LNCaP clone FGC (cell line): ENCODE measurements at regions not wholly inside any gene's neighbourhood (a gene's known extent, or its start where the extent isn't known, plus 50 kb on each side); places are given as distances from the start of the nearest gene placed in this dataset.
A peak's percentile ranks its signal among the peaks of the same experiment; 100 is the strongest.

Experiments used
- DNase-seq: peaks from one replicate; pipeline ENCODE4 v3.0.0-alpha.2; 2011; ENCODE audit warnings: low read depth
- H3K4me3 ChIP-seq: 2 replicates; pipeline ENCODE4 v1.5.1; 2011; ENCODE audit warnings: mild to moderate bottlenecking, low read depth, low read length, control low read depth
- TF ChIP-seq, protein P1 (sequence below): IDR thresholded peaks from 2 replicates; pipeline ENCODE4 v1.5.1; 2012; ENCODE audit warnings: mild to moderate bottlenecking; ENCODE audit not compliant: control insufficient read depth, insufficient read depth; ENCODE audit errors: extremely low read depth

DNA sequence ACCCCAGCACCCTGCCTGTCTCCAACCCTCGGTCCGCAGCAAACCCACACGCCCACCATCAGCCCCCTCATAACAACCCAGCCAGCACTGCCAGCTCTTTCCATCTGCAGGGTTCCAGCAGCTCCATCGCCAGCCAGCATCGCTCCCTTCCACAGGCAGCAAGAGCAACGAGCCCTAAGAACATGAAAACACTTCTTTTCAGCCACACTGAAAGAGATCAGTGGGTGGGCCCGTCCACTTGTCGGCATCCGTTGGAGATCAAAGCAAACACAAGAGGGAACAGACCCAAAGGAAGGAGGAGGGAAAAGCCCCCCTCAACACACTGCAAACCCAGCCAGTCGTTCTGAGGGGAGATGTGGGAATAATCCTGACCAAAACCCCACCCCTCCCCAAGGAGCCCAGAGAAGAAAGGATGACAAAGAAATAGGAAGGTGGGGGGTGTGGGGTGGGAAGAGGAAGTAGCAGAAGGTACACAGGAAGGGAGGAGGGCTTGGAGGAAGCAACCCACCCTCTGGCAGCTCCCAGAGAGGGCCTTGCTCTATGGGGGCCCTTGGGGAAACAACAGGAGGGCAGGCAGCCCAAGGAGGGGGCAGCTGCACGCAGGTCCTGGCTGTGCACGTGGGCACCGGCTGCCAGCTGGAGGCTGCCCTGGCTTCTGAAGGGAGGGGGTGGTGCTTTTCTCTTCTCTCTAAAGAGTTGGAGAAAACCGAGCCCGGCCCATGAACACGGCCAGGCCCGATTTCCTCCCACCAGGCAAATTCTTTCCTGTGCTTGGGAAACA lies 473.6 kb upstream of the PROK2 start:
- no peak for DNase-seq
- H3K4me3 ChIP-seq: no peak overlapping the region
- TF ChIP-seq, protein P1, sequence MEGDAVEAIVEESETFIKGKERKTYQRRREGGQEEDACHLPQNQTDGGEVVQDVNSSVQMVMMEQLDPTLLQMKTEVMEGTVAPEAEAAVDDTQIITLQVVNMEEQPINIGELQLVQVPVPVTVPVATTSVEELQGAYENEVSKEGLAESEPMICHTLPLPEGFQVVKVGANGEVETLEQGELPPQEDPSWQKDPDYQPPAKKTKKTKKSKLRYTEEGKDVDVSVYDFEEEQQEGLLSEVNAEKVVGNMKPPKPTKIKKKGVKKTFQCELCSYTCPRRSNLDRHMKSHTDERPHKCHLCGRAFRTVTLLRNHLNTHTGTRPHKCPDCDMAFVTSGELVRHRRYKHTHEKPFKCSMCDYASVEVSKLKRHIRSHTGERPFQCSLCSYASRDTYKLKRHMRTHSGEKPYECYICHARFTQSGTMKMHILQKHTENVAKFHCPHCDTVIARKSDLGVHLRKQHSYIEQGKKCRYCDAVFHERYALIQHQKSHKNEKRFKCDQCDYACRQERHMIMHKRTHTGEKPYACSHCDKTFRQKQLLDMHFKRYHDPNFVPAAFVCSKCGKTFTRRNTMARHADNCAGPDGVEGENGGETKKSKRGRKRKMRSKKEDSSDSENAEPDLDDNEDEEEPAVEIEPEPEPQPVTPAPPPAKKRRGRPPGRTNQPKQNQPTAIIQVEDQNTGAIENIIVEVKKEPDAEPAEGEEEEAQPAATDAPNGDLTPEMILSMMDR: no peak

DNA sequence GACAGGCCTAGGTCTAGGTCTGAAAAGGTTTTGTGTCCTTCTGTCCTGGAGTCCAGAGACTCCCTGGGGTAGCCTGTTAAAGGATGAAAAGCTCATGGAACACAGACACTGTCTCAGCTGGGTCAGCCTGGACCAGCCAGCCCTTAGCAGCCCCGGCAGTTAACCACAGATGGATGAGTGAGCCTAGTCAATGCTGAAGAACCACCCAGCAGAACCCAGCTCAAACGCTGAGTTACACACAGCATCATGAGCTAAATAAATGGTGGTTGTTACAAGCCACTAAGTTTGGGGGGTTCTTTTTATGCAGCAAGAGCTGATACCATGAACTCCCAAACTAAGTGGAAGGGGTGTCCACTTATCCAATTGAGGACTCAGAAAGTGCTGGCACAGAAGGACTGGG lies 472.8 kb upstream of the PROK2 start:
- no peak overlapping the region for H3K4me3 ChIP-seq
- no peak for DNase-seq
- TF ChIP-seq, protein P1: no peak

DNA sequence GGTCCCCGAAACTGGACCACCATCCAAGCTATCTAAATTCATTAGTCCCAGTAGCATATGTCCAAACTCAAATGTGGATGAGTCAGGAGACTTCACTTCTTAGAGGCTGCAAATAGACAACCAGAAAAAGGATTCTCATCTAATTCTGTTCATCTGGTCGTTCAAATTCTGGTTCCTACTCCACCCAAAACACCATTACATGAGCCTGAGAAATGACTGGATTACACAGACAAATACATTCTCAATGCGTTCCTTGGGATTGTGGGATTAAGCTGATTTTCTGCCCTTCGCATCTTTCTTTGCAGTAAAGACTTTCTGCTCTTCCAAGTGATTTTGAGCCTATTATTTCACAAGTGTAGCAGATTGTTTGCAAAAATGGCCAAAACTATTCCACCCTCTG lies 472.3 kb upstream of the PROK2 start:
- DNase-seq: no peak
- H3K4me3 ChIP-seq: no peak overlapping the region
- TF ChIP-seq, protein P1: no peak

DNA sequence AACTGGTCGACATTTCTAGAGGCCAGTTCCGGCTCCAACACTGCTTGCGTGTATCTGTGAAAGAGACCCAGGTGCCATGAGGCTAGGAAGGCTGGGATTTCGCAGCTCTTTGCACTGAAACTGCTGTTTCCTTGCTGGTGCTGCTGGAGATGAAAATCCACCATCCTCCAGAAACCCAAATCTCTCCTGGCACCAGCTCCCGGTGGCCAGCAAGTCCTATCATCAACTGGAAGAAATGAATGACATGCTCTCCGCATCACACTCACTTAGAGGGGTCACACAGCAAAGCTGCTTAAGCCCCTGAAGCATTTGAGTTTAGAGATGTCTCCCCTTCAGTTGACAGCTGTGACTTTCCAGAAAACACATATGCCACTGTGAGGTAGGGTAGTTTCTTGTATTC lies 471.8 kb upstream of the PROK2 start:
- no peak overlapping the region for H3K4me3 ChIP-seq
- TF ChIP-seq, protein P1: no peak
- DNase-seq: no peak

DNA sequence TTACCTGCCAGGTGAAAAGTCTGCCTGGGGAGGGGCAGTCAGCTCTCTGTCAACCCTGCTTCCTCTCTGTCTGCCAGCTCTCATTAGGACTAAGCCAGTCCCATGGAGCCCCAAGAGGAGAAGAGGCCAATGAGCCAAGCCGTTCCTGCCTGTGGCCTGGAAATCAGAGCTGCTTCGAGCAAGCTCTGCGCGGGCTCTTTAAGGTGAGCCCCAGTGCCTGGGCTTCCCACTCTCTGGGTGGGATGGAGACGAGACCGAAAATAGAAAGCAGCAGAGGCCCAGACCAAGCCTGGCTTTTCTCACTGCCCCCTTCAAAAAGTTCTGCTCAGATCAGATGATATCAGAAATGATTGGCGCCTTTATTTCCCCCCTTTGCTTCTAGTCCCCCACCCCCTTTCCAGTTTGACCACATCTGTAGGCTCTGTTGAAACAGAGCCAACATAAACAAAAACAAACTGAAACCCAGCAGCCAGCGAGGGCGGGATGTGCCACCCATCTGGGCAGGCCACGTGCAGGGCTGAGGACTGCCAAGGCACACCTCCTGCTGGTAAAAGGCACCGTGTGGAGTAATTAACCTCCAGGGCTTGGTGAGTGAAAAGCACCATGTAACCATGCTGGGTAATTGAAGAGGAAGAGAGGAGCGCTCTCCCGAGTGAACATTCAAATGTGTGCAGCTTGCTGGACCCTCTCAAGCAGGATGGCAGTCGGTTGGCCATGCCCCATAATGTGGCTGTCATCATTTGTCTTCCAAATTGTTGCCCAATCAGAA lies 471.0 kb upstream of the PROK2 start:
- TF ChIP-seq, protein P1: 0 out of 2 replicates have a peak, but pooled peaks have one; percentile 7
- peak; percentile 56 for DNase-seq
- no peak overlapping the region for H3K4me3 ChIP-seq

DNA sequence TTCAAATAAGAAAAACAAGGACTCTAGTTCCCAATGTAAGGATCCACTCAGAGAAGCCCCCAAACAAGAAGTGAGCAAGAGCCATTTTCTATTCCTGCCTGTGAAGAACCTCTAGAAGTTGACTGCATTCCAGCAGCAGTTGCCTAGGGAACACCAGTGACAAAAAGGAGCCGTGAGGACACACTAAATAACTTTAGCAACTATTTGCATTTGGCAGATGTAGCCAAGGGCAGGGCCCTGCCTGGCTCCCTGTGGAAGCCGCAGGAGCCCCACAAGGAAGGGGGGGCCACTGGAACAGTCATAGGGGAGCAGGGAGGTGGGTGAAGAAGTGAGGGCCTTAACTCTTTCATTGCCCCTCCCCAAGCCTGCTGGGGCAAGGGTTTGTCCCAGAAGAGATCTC lies 470.2 kb upstream of the PROK2 start:
- no peak overlapping the region for H3K4me3 ChIP-seq
- no peak for DNase-seq
- TF ChIP-seq, protein P1: no peak

DNA sequence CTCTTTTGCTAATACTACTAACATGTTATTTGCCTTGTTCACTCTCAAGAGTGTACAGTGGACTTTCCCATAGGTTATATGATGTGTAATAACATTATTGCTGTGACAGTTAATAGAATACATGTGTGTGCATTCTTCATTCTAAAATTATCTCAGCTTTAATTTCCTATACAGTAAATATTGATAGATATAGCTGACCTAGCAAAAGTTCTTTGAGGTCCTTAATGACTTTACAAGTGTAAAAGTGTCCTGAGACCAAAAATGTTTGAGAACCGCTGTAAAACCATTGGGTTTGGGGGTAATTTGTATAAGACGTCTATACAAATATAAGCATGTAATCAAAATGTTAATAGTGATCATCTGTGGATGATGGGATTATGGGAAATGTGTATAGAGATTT lies 469.5 kb upstream of the PROK2 start:
- DNase-seq: no peak
- no peak overlapping the region for H3K4me3 ChIP-seq
- TF ChIP-seq, protein P1: no peak
